Osteocyte (in vitro differentiated cells): ENCODE measurements at regions not wholly inside any gene's neighbourhood (a gene's known extent, or its start where the extent isn't known, plus 50 kb on each side); places are given as distances from the start of the nearest gene placed in this dataset.

ENCODE experiments used
- DNase-seq: peaks from one replicate; pipeline ENCODE4 v3.0.0; 2021; ENCODE audit warnings: mixed read lengths; ENCODE audit not compliant: unreplicated experiment; ENCODE audit errors: extremely low spot score
- H3K27ac Mint-ChIP-seq: one replicate; pipeline ENCODE4 v1.8.0; 2021; ENCODE audit warnings: mild to moderate bottlenecking, mixed read lengths; ENCODE audit not compliant: unreplicated experiment
- H3K27me3 Mint-ChIP-seq: one replicate; pipeline ENCODE4 v1.8.0; 2021; ENCODE audit warnings: mixed read lengths; ENCODE audit not compliant: unreplicated experiment
- H3K36me3 Mint-ChIP-seq: one replicate; pipeline ENCODE4 v1.8.0; 2021; ENCODE audit warnings: mixed read lengths; ENCODE audit not compliant: unreplicated experiment
- H3K4me1 Mint-ChIP-seq: one replicate; pipeline ENCODE4 v1.8.0; 2021; ENCODE audit warnings: mixed read lengths; ENCODE audit not compliant: unreplicated experiment
- H3K4me3 Mint-ChIP-seq: one replicate; pipeline ENCODE4 v1.8.0; 2021; ENCODE audit warnings: mild to moderate bottlenecking, moderate library complexity, mixed read lengths; ENCODE audit not compliant: unreplicated experiment
- H3K9me3 Mint-ChIP-seq: one replicate; pipeline ENCODE4 v1.8.0; 2021; ENCODE audit warnings: mixed read lengths; ENCODE audit not compliant: unreplicated experiment
- CTCF ChIP-seq: fragments of 200-600 bp; sonication (generic); IDR thresholded peaks from 2 replicates; pipeline ENCODE4 v1.5.0; 2021; ENCODE audit warnings: antibody characterized with exemption, mild to moderate bottlenecking, moderate library complexity

- Mint-ChIP-seq H3K9me3 (no peaks in the 10 kb centered on the region), H3K36me3 (no peaks in the 10 kb centered on the region), H3K27me3 (no peaks in the 10 kb centered on the region), H3K4me1 (peaks cover 8% of the 10 kb centered on the region), H3K4me3 (no peak overlapping the region), H3K27ac (no peak overlapping the region)
- no peak for TF ChIP-seq CTCF
- DNase-seq, result no peak
Observed at GRCh38 chr3:153070511-153070868, 91.5 kb upstream of the RAP2B start.

- no peaks in the 10 kb centered on the region for H3K9me3 Mint-ChIP-seq
- peaks cover 8% of the 10 kb centered on the region for H3K4me1 Mint-ChIP-seq
- no peak for TF ChIP-seq CTCF
- no peaks in the 10 kb centered on the region for H3K27me3 Mint-ChIP-seq
- no peaks in the 10 kb centered on the region for H3K36me3 Mint-ChIP-seq
- no peak overlapping the region for H3K4me3 Mint-ChIP-seq
- no peak overlapping the region for H3K27ac Mint-ChIP-seq
- no peak for DNase-seq
Observed at GRCh38 chr3:153072382-153072781, 89.6 kb upstream of the RAP2B start.

GRCh38 chr3:153072856-153073255 is 89.2 kb upstream of the RAP2B start:
- no peaks in the 10 kb centered on the region for H3K36me3 Mint-ChIP-seq

GRCh38 chr3:153073636-153074035 is 88.4 kb upstream of the RAP2B start:
- no peak for DNase-seq
- H3K27ac Mint-ChIP-seq, result no peak overlapping the region
- no peak for TF ChIP-seq CTCF
- no peak overlapping the region for H3K4me3 Mint-ChIP-seq
- peaks cover 8% of the 10 kb centered on the region for H3K4me1 Mint-ChIP-seq
- H3K27me3 Mint-ChIP-seq, result no peaks in the 10 kb centered on the region
- no peaks in the 10 kb centered on the region for H3K9me3 Mint-ChIP-seq
- H3K36me3 Mint-ChIP-seq, result no peaks in the 10 kb centered on the region

More at GRCh38 chr3:153072856-153073255, 89.2 kb upstream of the RAP2B start:
- Mint-ChIP-seq H3K27ac (no peak overlapping the region), H3K27me3 (no peaks in the 10 kb centered on the region), H3K4me1 (peaks cover 8% of the 10 kb centered on the region), H3K9me3 (no peaks in the 10 kb centered on the region), H3K4me3 (no peak overlapping the region)
- no peak for TF ChIP-seq CTCF
- no peak for DNase-seq

- H3K27ac Mint-ChIP-seq, result no peak overlapping the region
- no peaks in the 10 kb centered on the region for H3K27me3 Mint-ChIP-seq
- no peak for DNase-seq
- peaks cover 2% of the 10 kb centered on the region for H3K4me1 Mint-ChIP-seq
- no peaks in the 10 kb centered on the region for H3K9me3 Mint-ChIP-seq
- TF ChIP-seq CTCF, result no peak
- no peaks in the 10 kb centered on the region for H3K36me3 Mint-ChIP-seq
- no peak overlapping the region for H3K4me3 Mint-ChIP-seq
Observed at GRCh38 chr3:153078826-153079225, 83.2 kb upstream of the RAP2B start.
